ENCODE measurements at regions not wholly inside any gene's neighbourhood (a gene's known extent, or its start where the extent isn't known, plus 50 kb on each side); places are given as distances from the start of the nearest gene placed in this dataset.

DNA sequence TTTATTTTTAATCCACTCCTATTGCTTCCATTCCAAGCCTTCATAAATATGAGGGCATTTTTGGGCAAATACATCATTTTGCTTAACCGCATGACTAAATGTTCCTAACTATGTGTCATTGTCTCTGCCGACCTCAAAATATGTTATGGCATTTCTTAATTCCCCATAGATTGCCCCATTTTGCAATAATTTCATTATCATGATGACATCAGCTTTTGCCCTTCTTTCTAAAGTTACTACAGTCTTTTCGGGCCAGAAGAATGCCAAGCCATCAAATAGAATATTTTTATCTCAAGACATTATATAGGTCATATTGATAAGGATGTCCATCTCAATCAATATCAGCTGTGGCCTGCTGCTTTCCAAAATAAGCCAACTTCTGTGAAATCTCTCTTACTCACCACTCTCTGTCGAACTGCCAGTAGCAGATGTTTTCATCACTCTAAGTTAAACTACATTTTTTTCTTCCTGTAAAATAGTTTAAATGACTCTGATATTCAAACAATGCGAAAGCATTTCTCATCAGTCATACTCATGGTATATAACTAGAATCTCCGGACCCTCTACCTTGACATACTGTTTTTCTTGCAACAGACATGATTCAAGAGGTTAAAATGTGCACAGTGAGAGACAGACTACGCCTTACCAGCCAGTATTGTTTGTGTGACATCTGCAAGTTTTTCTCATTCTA is 1254.6 kb upstream of the CELF2 start:
- Histone ChIP-seq H3K4me3 (ENCODE audit: low read length in 2 of 2) (no peak overlapping the region), H3K4me1 (ENCODE audit: control insufficient read depth in 2 of 2, insufficient read depth in 2 of 2, low read length in 2 of 2) (no peaks in the 10 kb centered on the region), H3K27me3 (ENCODE audit: control insufficient read depth in 2 of 2, insufficient read depth in 1 of 2, low read length in 1 of 2) (no peaks in the 10 kb centered on the region), H3K9me3 (ENCODE audit: control insufficient read depth in 2 of 2, insufficient read depth in 1 of 2, low read length in 1 of 2) (peaks cover 0 to 3% of the 10 kb centered on the region in 2 donors), H3K36me3 (ENCODE audit: control insufficient read depth in 2 of 2, insufficient read depth in 2 of 2, low read length in 1 of 2) (no peaks in the 10 kb centered on the region), H3K27ac (ENCODE audit: low read depth in 1 of 2, low read length in 1 of 2) (no peak overlapping the region)
- DNase-seq (ENCODE audit: low read depth in 6 of 9, low spot score in 9 of 9) = no peak
- 93% methylated on average over 7 of the region's 7 CpGs for WGBS

GRCh38 chr10:9766762-9767161 is 1250.9 kb upstream of the CELF2 start:
- DNase-seq (ENCODE audit: low read depth in 6 of 9, low spot score in 9 of 9) = no peak
- Histone ChIP-seq H3K27ac (ENCODE audit: low read depth in 1 of 2, low read length in 1 of 2) (no peak overlapping the region), H3K27me3 (ENCODE audit: control insufficient read depth in 2 of 2, insufficient read depth in 1 of 2, low read length in 1 of 2) (no peaks in the 10 kb centered on the region)

GRCh38 chr10:9781666-9782065 is 1236.0 kb upstream of the CELF2 start:
- no peak overlapping the region for H3K27ac ChIP-seq (ENCODE audit: low read depth in 1 of 2, low read length in 1 of 2)
- H3K4me1 ChIP-seq (ENCODE audit: control insufficient read depth in 2 of 2, insufficient read depth in 2 of 2, low read length in 2 of 2) = no peaks in the 10 kb centered on the region
- 87% methylated on average over 2 of the region's 2 CpGs for WGBS
- H3K4me3 ChIP-seq (ENCODE audit: low read length in 2 of 2) = no peak overlapping the region
- H3K27me3 ChIP-seq (ENCODE audit: control insufficient read depth in 2 of 2, insufficient read depth in 1 of 2, low read length in 1 of 2) = no peaks in the 10 kb centered on the region
- H3K36me3 ChIP-seq (ENCODE audit: control insufficient read depth in 2 of 2, insufficient read depth in 2 of 2, low read length in 1 of 2) = no peaks in the 10 kb centered on the region
- no peaks in the 10 kb centered on the region for H3K9me3 ChIP-seq (ENCODE audit: control insufficient read depth in 2 of 2, insufficient read depth in 1 of 2, low read length in 1 of 2)
- no peak for DNase-seq (ENCODE audit: low read depth in 6 of 9, low spot score in 9 of 9)

More at GRCh38 chr10:9766762-9767161, 1250.9 kb upstream of the CELF2 start:
- Histone ChIP-seq H3K4me3 (ENCODE audit: low read length in 2 of 2) (no peak overlapping the region), H3K9me3 (ENCODE audit: control insufficient read depth in 2 of 2, insufficient read depth in 1 of 2, low read length in 1 of 2) (no peaks in the 10 kb centered on the region), H3K4me1 (ENCODE audit: control insufficient read depth in 2 of 2, insufficient read depth in 2 of 2, low read length in 2 of 2) (no peaks in the 10 kb centered on the region), H3K36me3 (ENCODE audit: control insufficient read depth in 2 of 2, insufficient read depth in 2 of 2, low read length in 1 of 2) (no peaks in the 10 kb centered on the region)

- DNase-seq (ENCODE audit: low read depth in 6 of 9, low spot score in 9 of 9) = no peak
- WGBS = 57% methylated on average over 1 of the region's 1 CpG
Observed at GRCh38 chr10:9786101-9786500, 1231.6 kb upstream of the CELF2 start.

DNA sequence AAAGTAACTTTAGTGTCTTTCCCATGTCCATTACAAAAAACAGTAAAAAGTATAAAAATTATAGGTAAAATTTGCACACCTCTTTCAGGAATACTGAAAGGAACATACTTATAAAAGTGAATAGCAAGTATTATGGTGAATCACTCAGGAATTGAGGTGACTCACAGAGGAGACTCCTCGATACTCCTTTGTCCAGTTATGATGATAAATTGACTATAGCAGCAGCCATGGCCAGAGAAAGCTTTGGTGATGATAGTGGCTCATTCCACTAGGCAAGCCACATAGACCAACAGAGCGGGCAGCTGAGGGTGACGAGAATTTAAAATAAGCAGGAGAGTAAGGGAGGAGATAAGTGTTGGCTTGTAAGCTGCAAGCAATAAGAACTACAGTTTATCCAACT is 1231.1 kb upstream of the CELF2 start:
- DNase-seq (ENCODE audit: low read depth in 6 of 9, low spot score in 9 of 9) = no peak
- Histone ChIP-seq H3K27me3 (ENCODE audit: control insufficient read depth in 2 of 2, insufficient read depth in 1 of 2, low read length in 1 of 2) (no peaks in the 10 kb centered on the region), H3K4me1 (ENCODE audit: control insufficient read depth in 2 of 2, insufficient read depth in 2 of 2, low read length in 2 of 2) (no peaks in the 10 kb centered on the region), H3K4me3 (ENCODE audit: low read length in 2 of 2) (no peak overlapping the region), H3K27ac (ENCODE audit: low read depth in 1 of 2, low read length in 1 of 2) (no peak overlapping the region), H3K9me3 (ENCODE audit: control insufficient read depth in 2 of 2, insufficient read depth in 1 of 2, low read length in 1 of 2) (no peaks in the 10 kb centered on the region), H3K36me3 (ENCODE audit: control insufficient read depth in 2 of 2, insufficient read depth in 2 of 2, low read length in 1 of 2) (no peaks in the 10 kb centered on the region)
- 97% methylated on average over 3 of the region's 3 CpGs for WGBS

More at GRCh38 chr10:9786101-9786500, 1231.6 kb upstream of the CELF2 start:
- no peaks in the 10 kb centered on the region for H3K27me3 ChIP-seq (ENCODE audit: control insufficient read depth in 2 of 2, insufficient read depth in 1 of 2, low read length in 1 of 2)
- H3K4me3 ChIP-seq (ENCODE audit: low read length in 2 of 2) = no peak overlapping the region
- no peaks in the 10 kb centered on the region for H3K36me3 ChIP-seq (ENCODE audit: control insufficient read depth in 2 of 2, insufficient read depth in 2 of 2, low read length in 1 of 2)
- H3K4me1 ChIP-seq (ENCODE audit: control insufficient read depth in 2 of 2, insufficient read depth in 2 of 2, low read length in 2 of 2) = no peaks in the 10 kb centered on the region
- H3K27ac ChIP-seq (ENCODE audit: low read depth in 1 of 2, low read length in 1 of 2) = no peak overlapping the region
- H3K9me3 ChIP-seq (ENCODE audit: control insufficient read depth in 2 of 2, insufficient read depth in 1 of 2, low read length in 1 of 2) = no peaks in the 10 kb centered on the region

DNA sequence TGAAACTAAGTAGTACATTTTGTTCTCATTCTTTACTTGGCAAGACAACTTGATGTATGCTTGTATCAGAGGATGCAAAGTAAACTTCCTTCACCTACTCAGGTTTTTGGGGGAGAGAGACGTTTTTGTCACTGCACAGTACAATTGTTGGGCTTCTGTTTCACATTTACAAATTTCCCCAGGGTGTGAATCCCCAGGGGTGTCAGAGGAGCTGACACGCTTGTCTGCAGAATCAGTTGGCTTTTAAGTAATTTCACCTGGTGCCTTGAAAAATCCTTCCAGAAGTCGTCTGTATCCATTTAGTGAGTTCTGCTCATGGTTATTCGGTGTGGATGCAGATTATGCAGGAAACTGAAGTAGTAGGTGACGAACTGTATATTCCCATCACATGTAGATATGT is 1227.7 kb upstream of the CELF2 start:
- 89% methylated on average over 5 of the region's 5 CpGs for WGBS
- H3K27ac ChIP-seq (ENCODE audit: low read depth in 1 of 2, low read length in 1 of 2) = no peak overlapping the region
- no peak for DNase-seq (ENCODE audit: low read depth in 6 of 9, low spot score in 9 of 9)
- H3K36me3 ChIP-seq (ENCODE audit: control insufficient read depth in 2 of 2, insufficient read depth in 2 of 2, low read length in 1 of 2) = no peaks in the 10 kb centered on the region
- no peaks in the 10 kb centered on the region for H3K27me3 ChIP-seq (ENCODE audit: control insufficient read depth in 2 of 2, insufficient read depth in 1 of 2, low read length in 1 of 2)
- no peak overlapping the region for H3K4me3 ChIP-seq (ENCODE audit: low read length in 2 of 2)
- no peaks in the 10 kb centered on the region for H3K4me1 ChIP-seq (ENCODE audit: control insufficient read depth in 2 of 2, insufficient read depth in 2 of 2, low read length in 2 of 2)
- H3K9me3 ChIP-seq (ENCODE audit: control insufficient read depth in 2 of 2, insufficient read depth in 1 of 2, low read length in 1 of 2) = no peaks in the 10 kb centered on the region

DNA sequence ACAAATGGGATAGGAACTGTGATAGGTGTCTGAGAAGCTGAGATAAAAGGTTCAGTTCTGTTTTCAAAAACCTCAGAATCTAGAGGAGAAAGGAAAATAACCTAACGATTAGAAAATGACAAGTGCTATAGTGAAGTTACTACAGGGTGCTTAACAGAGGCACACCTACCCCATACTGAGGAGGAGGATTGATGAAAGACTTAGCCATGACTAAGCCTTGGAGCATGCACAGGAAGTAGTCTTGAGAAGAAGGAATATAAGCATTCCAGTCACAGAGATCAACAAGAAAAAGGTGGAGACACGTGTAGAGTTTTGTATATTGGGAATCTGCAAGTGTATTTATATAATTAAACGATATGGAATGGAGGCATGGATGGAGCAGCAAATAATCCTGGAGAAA is 1225.5 kb upstream of the CELF2 start:
- H3K27ac ChIP-seq (ENCODE audit: low read depth in 1 of 2, low read length in 1 of 2) = no peak overlapping the region
- H3K4me1 ChIP-seq (ENCODE audit: control insufficient read depth in 2 of 2, insufficient read depth in 2 of 2, low read length in 2 of 2) = no peaks in the 10 kb centered on the region
- H3K4me3 ChIP-seq (ENCODE audit: low read length in 2 of 2) = no peak overlapping the region
- H3K9me3 ChIP-seq (ENCODE audit: control insufficient read depth in 2 of 2, insufficient read depth in 1 of 2, low read length in 1 of 2) = no peaks in the 10 kb centered on the region
- DNase-seq (ENCODE audit: low read depth in 6 of 9, low spot score in 9 of 9) = no peak
- H3K27me3 ChIP-seq (ENCODE audit: control insufficient read depth in 2 of 2, insufficient read depth in 1 of 2, low read length in 1 of 2) = no peaks in the 10 kb centered on the region
- 85% methylated on average over 3 of the region's 3 CpGs for WGBS
- H3K36me3 ChIP-seq (ENCODE audit: control insufficient read depth in 2 of 2, insufficient read depth in 2 of 2, low read length in 1 of 2) = no peaks in the 10 kb centered on the region

GRCh38 chr10:9796564-9796963 is 1221.1 kb upstream of the CELF2 start:
- Histone ChIP-seq H3K36me3 (ENCODE audit: control insufficient read depth in 2 of 2, insufficient read depth in 2 of 2, low read length in 1 of 2) (no peaks in the 10 kb centered on the region), H3K9me3 (ENCODE audit: control insufficient read depth in 2 of 2, insufficient read depth in 1 of 2, low read length in 1 of 2) (no peaks in the 10 kb centered on the region), H3K4me3 (ENCODE audit: low read length in 2 of 2) (no peak overlapping the region), H3K27me3 (ENCODE audit: control insufficient read depth in 2 of 2, insufficient read depth in 1 of 2, low read length in 1 of 2) (no peaks in the 10 kb centered on the region), H3K4me1 (ENCODE audit: control insufficient read depth in 2 of 2, insufficient read depth in 2 of 2, low read length in 2 of 2) (no peaks in the 10 kb centered on the region), H3K27ac (ENCODE audit: low read depth in 1 of 2, low read length in 1 of 2) (no peak overlapping the region)
- 91% methylated on average over 3 of the region's 3 CpGs for WGBS
- DNase-seq (ENCODE audit: low read depth in 6 of 9, low spot score in 9 of 9) = no peak

DNA sequence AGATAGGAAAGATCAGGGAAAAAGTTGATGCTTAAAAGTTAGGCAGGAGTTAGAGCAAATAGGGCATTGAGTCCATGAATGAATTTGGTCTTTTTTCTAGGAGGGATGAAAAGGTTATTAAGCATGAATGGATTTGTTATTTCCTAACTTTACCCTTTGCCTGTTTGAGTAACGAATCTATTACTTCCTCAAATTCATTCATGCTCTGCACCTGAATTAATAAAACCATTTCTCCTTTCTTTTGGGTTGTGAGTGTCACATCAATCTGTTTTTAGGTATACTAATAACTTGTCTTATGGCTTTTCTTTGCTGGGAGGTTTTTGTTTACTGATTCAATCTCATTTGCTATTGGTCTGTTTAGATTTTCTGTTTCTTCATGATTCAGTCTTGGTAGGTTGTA is 1217.7 kb upstream of the CELF2 start:
- Histone ChIP-seq H3K27ac (ENCODE audit: low read depth in 1 of 2, low read length in 1 of 2) (no peak overlapping the region), H3K36me3 (ENCODE audit: control insufficient read depth in 2 of 2, insufficient read depth in 2 of 2, low read length in 1 of 2) (no peaks in the 10 kb centered on the region), H3K27me3 (ENCODE audit: control insufficient read depth in 2 of 2, insufficient read depth in 1 of 2, low read length in 1 of 2) (no peaks in the 10 kb centered on the region), H3K4me1 (ENCODE audit: control insufficient read depth in 2 of 2, insufficient read depth in 2 of 2, low read length in 2 of 2) (no peaks in the 10 kb centered on the region), H3K4me3 (ENCODE audit: low read length in 2 of 2) (no peak overlapping the region), H3K9me3 (ENCODE audit: control insufficient read depth in 2 of 2, insufficient read depth in 1 of 2, low read length in 1 of 2) (no peaks in the 10 kb centered on the region)
- WGBS = 37% methylated on average over 1 of the region's 1 CpG
- DNase-seq (ENCODE audit: low read depth in 6 of 9, low spot score in 9 of 9) = no peak
